GM12878 (cell line): ENCODE measurements at regions not wholly inside any gene's neighbourhood (a gene's known extent, or its start where the extent isn't known, plus 50 kb on each side); places are given as distances from the start of the nearest gene placed in this dataset.

ENCODE experiments used
- ATAC-seq: fragments of 200-7000 bp; cut with Tn5 transposase; 3 replicates; pipeline ENCODE4 v1.9.1; 2020; ENCODE audit warnings: mild to moderate bottlenecking, moderate library complexity
- BruUV-seq: library from RNA; stranded (reverse); fragments of 400-500 nt; replicated peaks from 2 replicates; lab custom pipeline; 2021; lab: Mats Ljungman, UMichigan
- CTCF ChIA-PET: fragments of 300-600 bp; sonication (Branson Sonifier 250); formaldehyde crosslinking; extraction: SDS; loops from one replicate; lab custom pipeline; 2021; ENCODE audit warnings: inconsistent platforms; lab: Yijun Ruan, JAX
- POLR2A ChIA-PET: fragments of 350-600 bp; formaldehyde crosslinking; extraction: SDS; loops from one replicate; lab custom pipeline; 2021; ENCODE audit warnings: inconsistent platforms; lab: Charles Lee
- RAD21 ChIA-PET: fragments of 300-600 bp; sonication (Branson Sonifier 250); formaldehyde crosslinking; loops from one replicate; lab custom pipeline; 2023; ENCODE audit warnings: antibody characterized with exemption; ENCODE audit not compliant: unreplicated experiment; lab: Charles Lee
- SMC1A ChIA-PET: fragments of 300-600 bp; sonication (Branson Sonifier 250); formaldehyde crosslinking; loops from one replicate; lab custom pipeline; 2023; ENCODE audit not compliant: unreplicated experiment, uncharacterized antibody; lab: Charles Lee
- DNase-seq: peaks from one replicate; pipeline ENCODE4 v3.0.0-alpha.2; 2011; ENCODE audit warnings: low read depth, low spot score
- FAIRE-seq: peaks from 3 replicates; lab custom pipeline; 2011; peaks lifted over from hg19 to GRCh38; lab: Jason Lieb, UNC
- H2AFZ ChIP-seq: 2 replicates; pipeline ENCODE4 v1.6.0; 2011; ENCODE audit warnings: low read depth, low read length, control low read depth; ENCODE audit not compliant: control insufficient read depth
- H3K27ac ChIP-seq: 2 replicates; pipeline ENCODE4 v1.5.1; 2011; ENCODE audit warnings: control low read depth; ENCODE audit not compliant: control insufficient read depth, insufficient read depth
- H3K27me3 ChIP-seq, 2 experiments: replicated peaks in 1 of 2; 2 replicates each; pipeline versions ENCODE4 v1.6.0 to v1.6.1; 2011; ENCODE audit warnings: low read length in 1 of 2; ENCODE audit not compliant: control insufficient read depth in 2 of 2, insufficient read depth in 2 of 2
- H3K36me3 ChIP-seq, 2 experiments: 2 replicates each; pipeline ENCODE4 v1.5.1; 2011; ENCODE audit warnings: low read length in 1 of 2; ENCODE audit not compliant: control insufficient read depth in 2 of 2, insufficient read depth in 2 of 2
- H3K4me1 ChIP-seq: 2 replicates; pipeline ENCODE4 v1.6.1; 2011; ENCODE audit warnings: mild to moderate bottlenecking, low read length, moderate library complexity, mixed read lengths; ENCODE audit not compliant: control insufficient read depth, insufficient read depth
- H3K4me2 ChIP-seq: 2 replicates; pipeline ENCODE4 v1.6.0; 2011; ENCODE audit warnings: control low read depth; ENCODE audit not compliant: control insufficient read depth, insufficient read depth
- H3K4me3 ChIP-seq: fragments of 200-600 bp; sonication (generic); 2 replicates; pipeline ENCODE4 v1.5.1; 2016
- H3K79me2 ChIP-seq: 2 replicates; pipeline ENCODE4 v1.6.0; 2011; ENCODE audit warnings: low read length; ENCODE audit not compliant: control insufficient read depth, insufficient read depth
- H3K9ac ChIP-seq: 2 replicates; pipeline ENCODE4 v1.8.0; 2011; ENCODE audit warnings: low read length, control low read depth, mixed read lengths; ENCODE audit not compliant: control insufficient read depth, insufficient read depth
- H3K9me3 ChIP-seq: replicated peaks from 3 replicates; pipeline ENCODE4 v1.5.1; 2011; ENCODE audit warnings: mild to moderate bottlenecking, low read length; ENCODE audit not compliant: control insufficient read depth, insufficient read depth
- H4K20me1 ChIP-seq: 2 replicates; pipeline ENCODE4 v1.6.0; 2011; ENCODE audit not compliant: control insufficient read depth, insufficient read depth
- ATF7 ChIP-seq: fragments of 450-650 bp; IDR thresholded peaks from 2 replicates; pipeline ENCODE4 v1.6.1; 2016; ENCODE audit warnings: low read depth, mild to moderate bottlenecking
- CBFB ChIP-seq: IDR thresholded peaks from 2 replicates; pipeline ENCODE4 v1.6.1; 2016; ENCODE audit warnings: antibody characterized with exemption, low read depth
- EGR1 ChIP-seq, 2 experiments: IDR thresholded peaks; 1 replicate in 1 of 2; 2 replicates in 1 of 2; pipeline ENCODE4 v1.6.1; 2011 to 2012; ENCODE audit warnings: low read depth in 2 of 2, low read length in 2 of 2, borderline replicate concordance in 1 of 2, mild to moderate bottlenecking in 1 of 2, moderate library complexity in 1 of 2
- IRF4 ChIP-seq: IDR thresholded peaks from 2 replicates; pipeline ENCODE4 v1.6.1; 2011; ENCODE audit warnings: low read depth, low read length
- PAX8 ChIP-seq: fragments of 450-650 bp; IDR thresholded peaks from 2 replicates; pipeline ENCODE4 v1.6.1; 2017; ENCODE audit warnings: mild to moderate bottlenecking, moderate library complexity
- SMARCA5 ChIP-seq: fragments of 450-650 bp; IDR thresholded peaks from 2 replicates; pipeline ENCODE4 v1.6.1; 2017; ENCODE audit warnings: mild to moderate bottlenecking
- SUZ12 ChIP-seq: fragments of 200-600 bp; sonication (generic); IDR thresholded peaks from one replicate; pipeline ENCODE4 v1.6.1; 2018; ENCODE audit warnings: antibody characterized with exemption, mild to moderate bottlenecking; ENCODE audit not compliant: unreplicated experiment
- WGBS: methylation state at CpG from one replicate; pipeline ENCODE4 v1.1.6; 2016; ENCODE audit warnings: low lambda C conversion rate; ENCODE audit not compliant: insufficient replicate concordance, insufficient coverage; ENCODE audit errors: missing lambda C conversion rate; 5-methylcytosine and 5-hydroxymethylcytosine counted together
- in situ Hi-C: fragments of 300-500 bp; cut with MboI; formaldehyde crosslinking; loops from 9 replicates; pipeline ENCODE4 v1.14.3; 2018; ENCODE audit warnings: mixed read lengths
- intact Hi-C: fragments of 100-400 bp; cut with micrococcal nuclease; formaldehyde crosslinking; loops from one replicate; pipeline ENCODE4 v1.14.2; 2022; ENCODE audit not compliant: unreplicated experiment
- TF ChIP-seq, protein P1 (sequence below): IDR thresholded peaks from 2 replicates; pipeline ENCODE4 v1.6.1; 2011; ENCODE audit warnings: low read depth, mild to moderate bottlenecking, low read length, moderate library complexity, borderline replicate concordance; ENCODE audit errors: extremely low read depth

DNA sequence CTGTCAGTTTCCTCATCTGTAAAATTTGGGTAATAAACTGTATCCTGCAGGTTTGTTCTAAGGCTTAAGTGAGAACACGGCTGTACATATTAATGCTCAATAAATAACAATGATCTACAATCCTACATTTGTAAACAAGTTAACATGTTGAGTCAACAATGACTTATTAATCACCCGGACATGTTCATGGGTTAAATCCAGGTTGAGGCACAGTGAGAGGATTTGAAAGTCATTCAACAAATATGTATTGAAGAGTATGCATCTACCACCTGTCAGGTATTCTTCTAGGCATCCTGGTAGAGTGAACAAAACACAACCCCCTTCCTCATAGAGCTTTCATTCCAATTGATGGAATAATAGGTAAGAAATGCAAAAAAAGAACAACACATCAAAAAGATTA lies 554.7 kb upstream of the SLC35B3 start:
- WGBS = 57% methylated on average over 2 of the region's 2 CpGs
- intact Hi-C loops = no loop called here
- FAIRE-seq = no peak
- Histone ChIP-seq H3K4me2 (no peak overlapping the region), H3K9ac (no peak overlapping the region)
- no TSS peak for BruUV-seq
- in situ Hi-C loops = no loop called here
- TF ChIP-seq, protein P1, sequence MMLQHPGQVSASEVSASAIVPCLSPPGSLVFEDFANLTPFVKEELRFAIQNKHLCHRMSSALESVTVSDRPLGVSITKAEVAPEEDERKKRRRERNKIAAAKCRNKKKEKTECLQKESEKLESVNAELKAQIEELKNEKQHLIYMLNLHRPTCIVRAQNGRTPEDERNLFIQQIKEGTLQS = no peak
- TF ChIP-seq SUZ12 = no peak
- TF ChIP-seq EGR1 (IDR thresholded peaks at IDR 0.05; ENCODE audit: borderline replicate concordance in 1 of 2, low read depth in 2 of 2, low read length in 2 of 2) = no peak
- no peak for TF ChIP-seq ATF7
- TF ChIP-seq IRF4 = no peak
- no peak for TF ChIP-seq SMARCA5
- TF ChIP-seq PAX8 = no peak
- no peak for TF ChIP-seq CBFB
- TF ChIP-seq, all 136 proteins: peak for 0
- Histone ChIP-seq H3K27ac (no peak overlapping the region), H3K27me3 (no peaks in the 10 kb centered on the region), H3K4me3 (no peak overlapping the region), H3K36me3 (no peaks in the 10 kb centered on the region), H3K9me3 (no peaks in the 10 kb centered on the region), H3K79me2 (no peaks in the 10 kb centered on the region), H4K20me1 (no peaks in the 10 kb centered on the region), H2AFZ (no peak overlapping the region), H3K4me1 (no peaks in the 10 kb centered on the region)
- POLR2A ChIA-PET = no interaction called here
- no peak for ATAC-seq
- RAD21 ChIA-PET = no interaction called here
- no peak for DNase-seq
- SMC1A ChIA-PET = no interaction called here
- CTCF ChIA-PET = no interaction called here
